H1 (cell line): ENCODE measurements at regions not wholly inside any gene's neighbourhood (a gene's known extent, or its start where the extent isn't known, plus 50 kb on each side); places are given as distances from the start of the nearest gene placed in this dataset.
"Not testable (repeated sequence)": the region's sequence is repeated elsewhere in the genome, so short reads cannot be mapped to it uniquely, and the experiment has no call there.

ENCODE experiments used
- CTCF ChIA-PET: fragments of 300-600 bp; sonication (Branson Sonifier 250); formaldehyde crosslinking; loops from one replicate; lab custom pipeline; 2021; ENCODE audit not compliant: partially characterized antibody; lab: Charles Lee
- POLR2A ChIA-PET: fragments of 300-600 bp; sonication (Branson Sonifier 250); formaldehyde crosslinking; loops from one replicate; lab custom pipeline; 2021; ENCODE audit warnings: inconsistent platforms; ENCODE audit not compliant: partially characterized antibody; lab: Charles Lee
- DNase-seq, 2 experiments: peaks; one replicate each; pipeline versions ENCODE4 v3.0.0 to v3.0.0-alpha.2; 2010 to 2022; ENCODE audit warnings: low spot score in 2 of 2, low read depth in 1 of 2, mixed read lengths in 1 of 2
- FAIRE-seq: peaks from 2 replicates; lab custom pipeline; 2011; peaks lifted over from hg19 to GRCh38; lab: Jason Lieb, UNC
- H2AFZ ChIP-seq: 2 replicates; pipeline ENCODE4 v1.8.1; 2012; ENCODE audit warnings: low read length, inconsistent platforms
- H2AK5ac ChIP-seq: 2 replicates; pipeline ENCODE4 v1.6.1; 2013; ENCODE audit warnings: low read depth, low read length
- H2BK120ac ChIP-seq: replicated peaks from 2 replicates; pipeline ENCODE3; 2013; ENCODE audit warnings: low read depth, low read length, inconsistent platforms
- H2BK12ac ChIP-seq: 2 replicates; pipeline ENCODE4 v1.6.1; 2013; ENCODE audit warnings: low read depth, low read length
- H2BK15ac ChIP-seq: 2 replicates; pipeline ENCODE4 v1.6.1; 2013; ENCODE audit warnings: low read length
- H2BK20ac ChIP-seq: 2 replicates; pipeline ENCODE4 v1.6.1; 2013; ENCODE audit warnings: low read length
- H2BK5ac ChIP-seq: 2 replicates; pipeline ENCODE4 v1.6.1; 2013; ENCODE audit warnings: low read depth, low read length
- H3K14ac ChIP-seq: 2 replicates; pipeline ENCODE4 v1.6.1; 2013; ENCODE audit warnings: inconsistent platforms; ENCODE audit not compliant: insufficient read length
- H3K18ac ChIP-seq: 2 replicates; pipeline ENCODE4 v1.6.1; 2013; ENCODE audit warnings: low read length; ENCODE audit errors: extremely low read depth
- H3K23ac ChIP-seq: 2 replicates; pipeline ENCODE4 v1.6.1; 2013; ENCODE audit warnings: inconsistent platforms; ENCODE audit not compliant: insufficient read length
- H3K23me2 ChIP-seq: 2 replicates; pipeline ENCODE4 v1.6.1; 2013; ENCODE audit warnings: low read depth, low read length
- H3K27ac ChIP-seq: 2 replicates; pipeline ENCODE4 v1.6.1; 2011; ENCODE audit warnings: low read depth, low read length, inconsistent platforms
- H3K27me3 ChIP-seq, 4 experiments: replicated peaks in 1 of 4; 1 replicate in 1 of 4; 2 replicates in 3 of 4; pipeline versions ENCODE4 v1.6.1 to v1.8.1; 2011 to 2013; ENCODE audit warnings: low read length in 3 of 4, mild to moderate bottlenecking in 3 of 4, inconsistent platforms in 2 of 4, mixed read lengths in 2 of 4, moderate library complexity in 1 of 4; ENCODE audit not compliant: control insufficient read depth in 3 of 4, insufficient read depth in 3 of 4; ENCODE audit errors: extremely low read depth in 1 of 4
- H3K36me3 ChIP-seq, 4 experiments: 2 replicates each; pipeline versions ENCODE4 v1.6.1 to v1.8.1; 2011 to 2013; ENCODE audit warnings: mild to moderate bottlenecking in 4 of 4, low read length in 3 of 4, moderate library complexity in 2 of 4, control low read depth in 1 of 4, inconsistent platforms in 1 of 4; ENCODE audit not compliant: insufficient read depth in 4 of 4, control insufficient read depth in 2 of 4
- H3K4ac ChIP-seq: replicated peaks from 2 replicates; pipeline ENCODE3; 2013; ENCODE audit warnings: low read length, low read depth, mixed read lengths, inconsistent platforms; ENCODE audit not compliant: insufficient read length
- H3K4me1 ChIP-seq, 4 experiments: replicated peaks in 1 of 4; 1 replicate in 1 of 4; 2 replicates in 3 of 4; pipeline versions ENCODE4 v1.6.1 to v1.8.1; 2011 to 2013; ENCODE audit warnings: low read length in 3 of 4, inconsistent platforms in 2 of 4, mixed read lengths in 1 of 4; ENCODE audit not compliant: insufficient read depth in 4 of 4, control insufficient read depth in 3 of 4
- H3K4me2 ChIP-seq, 2 experiments: 2 replicates each; pipeline versions ENCODE4 v1.6.1 to v1.8.1; 2011 to 2013; ENCODE audit warnings: low read depth in 2 of 2, low read length in 2 of 2, control low read depth in 1 of 2, inconsistent platforms in 1 of 2, mild to moderate bottlenecking in 1 of 2; ENCODE audit not compliant: insufficient read depth in 1 of 2
- H3K4me3 ChIP-seq, 4 experiments: fragments of 200-600, 300-600 bp in 1 of 4; sonication (generic), shearing (Covaris generic), sonication (Bioruptor Twin) in 1 of 4; 2 replicates each; pipeline versions ENCODE4 v1.5.1 to v1.8.1; 2011 to 2016; ENCODE audit warnings: low read length in 4 of 4, low read depth in 3 of 4, control low read depth in 2 of 4, inconsistent platforms in 2 of 4, mild to moderate bottlenecking in 2 of 4, mixed read lengths in 1 of 4, moderate library complexity in 1 of 4; ENCODE audit not compliant: insufficient read depth in 2 of 4; ENCODE audit errors: extremely low read depth in 1 of 4
- H3K56ac ChIP-seq: replicated peaks from 2 replicates; pipeline ENCODE3; 2013; ENCODE audit warnings: low read depth, mild to moderate bottlenecking, mixed read lengths, low read length, inconsistent platforms; ENCODE audit not compliant: insufficient read length
- H3K79me1 ChIP-seq: 2 replicates; pipeline ENCODE4 v1.6.1; 2013; ENCODE audit warnings: low read depth, low read length, control low read depth
- H3K79me2 ChIP-seq, 2 experiments: 2 replicates each; pipeline versions ENCODE4 v1.6.1 to v1.8.1; 2012 to 2013; ENCODE audit warnings: low read length in 2 of 2, mild to moderate bottlenecking in 2 of 2, inconsistent platforms in 1 of 2; ENCODE audit not compliant: insufficient read depth in 2 of 2, control insufficient read depth in 1 of 2
- H3K9ac ChIP-seq, 4 experiments: replicated peaks in 1 of 4; 1 replicate in 1 of 4; 2 replicates in 3 of 4; pipeline versions ENCODE4 v1.6.1 to v1.8.1; 2011 to 2013; ENCODE audit warnings: low read depth in 3 of 4, low read length in 3 of 4, control low read depth in 2 of 4, mild to moderate bottlenecking in 2 of 4, moderate library complexity in 2 of 4, inconsistent platforms in 1 of 4; ENCODE audit errors: extremely low read depth in 1 of 4
- H3K9me3 ChIP-seq, 2 experiments: 2 replicates each; pipeline versions ENCODE4 v1.6.1 to v1.8.1; 2012 to 2013; ENCODE audit warnings: mild to moderate bottlenecking in 2 of 2, moderate library complexity in 2 of 2, control low read depth in 1 of 2, inconsistent platforms in 1 of 2, low read depth in 1 of 2, low read length in 1 of 2, mixed read lengths in 1 of 2; ENCODE audit not compliant: insufficient read depth in 2 of 2
- H4K20me1 ChIP-seq, 2 experiments: replicated peaks in 1 of 2; 2 replicates each; pipeline versions ENCODE3 to v1.8.1; 2011 to 2013; ENCODE audit warnings: inconsistent platforms in 2 of 2, low read length in 2 of 2, mild to moderate bottlenecking in 1 of 2; ENCODE audit not compliant: insufficient read depth in 2 of 2, control insufficient read depth in 1 of 2
- H4K5ac ChIP-seq: 2 replicates; pipeline ENCODE4 v1.6.1; 2013; ENCODE audit warnings: low read length, low read depth, mixed read lengths, inconsistent platforms; ENCODE audit not compliant: insufficient read length
- H4K8ac ChIP-seq: 2 replicates; pipeline ENCODE4 v1.8.0; 2013; ENCODE audit warnings: mild to moderate bottlenecking, moderate library complexity, low read length, inconsistent platforms; ENCODE audit not compliant: insufficient read depth; ENCODE audit errors: extremely low read depth
- H4K91ac ChIP-seq: replicated peaks from 2 replicates; pipeline ENCODE3; 2013; ENCODE audit warnings: low read length, mixed read lengths, inconsistent platforms; ENCODE audit not compliant: insufficient read length
- WGBS, 2 experiments: shearing (Covaris generic) in 1 of 2; methylation state at CpG; one replicate each; pipeline versions ENCODE4 v1.1.6 to v1.1.7; 2013 to 2015; ENCODE audit warnings: low lambda C conversion rate in 2 of 2, mixed read lengths in 2 of 2, inconsistent platforms in 1 of 2, low coverage in 1 of 2, missing lambda C conversion rate in 1 of 2; ENCODE audit not compliant: insufficient replicate concordance in 2 of 2, insufficient coverage in 1 of 2, insufficient read length in 1 of 2; ENCODE audit errors: extremely low coverage in 1 of 2, missing lambda C conversion rate in 1 of 2; 5-methylcytosine and 5-hydroxymethylcytosine counted together

- H3K4me2 ChIP-seq, H3K79me1 ChIP-seq, H4K5ac ChIP-seq, H3K4ac ChIP-seq, H3K4me3 ChIP-seq, DNase-seq, H3K18ac ChIP-seq, H3K4me1 ChIP-seq, H3K9ac ChIP-seq, H3K14ac ChIP-seq, H4K20me1 ChIP-seq, H3K9me3 ChIP-seq, H2BK12ac ChIP-seq, H4K91ac ChIP-seq, H4K8ac ChIP-seq, H3K79me2 ChIP-seq, H3K23me2 ChIP-seq, H3K27ac ChIP-seq, H2BK15ac ChIP-seq, POLR2A ChIA-PET, CTCF ChIA-PET, H3K23ac ChIP-seq, H3K36me3 ChIP-seq, H3K27me3 ChIP-seq, H2BK5ac ChIP-seq, H3K56ac ChIP-seq, H2BK120ac ChIP-seq, H2BK20ac ChIP-seq, H2AFZ ChIP-seq, H2AK5ac ChIP-seq, FAIRE-seq: not testable (repeated sequence)
- WGBS, 2 experiments, result 98% methylated on average over 7 of the region's 11 CpGs; no CpG with 5 or more reads in 1 of the 2 experiments
Measured at GRCh38 chrX:25404163-25404562, 388.4 kb upstream of the ARX start.
